WTC11 (cell line): ENCODE measurements at regions not wholly inside any gene's neighbourhood (a gene's known extent, or its start where the extent isn't known, plus 50 kb on each side); places are given as distances from the start of the nearest gene placed in this dataset.

ENCODE experiments used
- ATAC-seq: fragments of 200-7000 bp; cut with Tn5 transposase; 2 replicates; pipeline ENCODE4 v1.10.0; 2021; ENCODE audit warnings: mild to moderate bottlenecking, moderate library complexity
- CTCF ChIA-PET: fragments of 300-600 bp; sonication (Branson Sonifier 250); formaldehyde crosslinking; loops from one replicate; lab custom pipeline; 2021; ENCODE audit warnings: antibody characterized with exemption; lab: Charles Lee
- POLR2A ChIA-PET: fragments of 350-600 bp; sonication (Branson Sonifier 250); formaldehyde crosslinking; loops from one replicate; lab custom pipeline; 2021; ENCODE audit warnings: antibody characterized with exemption; lab: Charles Lee
- DNase-seq: peaks from one replicate; pipeline ENCODE4 v3.0.0; 2021; ENCODE audit warnings: low spot score
- H3K27ac Mint-ChIP-seq: 2 replicates; pipeline ENCODE4 v1.8.0; 2021; ENCODE audit warnings: mixed read lengths
- H3K27me3 Mint-ChIP-seq: 2 replicates; pipeline ENCODE4 v1.8.0; 2021; ENCODE audit warnings: low read depth, mild to moderate bottlenecking, moderate library complexity, mixed read lengths
- H3K36me3 Mint-ChIP-seq: 2 replicates; pipeline ENCODE4 v1.8.0; 2021; ENCODE audit warnings: mixed read lengths
- H3K4me1 Mint-ChIP-seq: 2 replicates; pipeline ENCODE4 v1.8.0; 2022; ENCODE audit warnings: mixed read lengths
- H3K4me3 Mint-ChIP-seq: 2 replicates; pipeline ENCODE4 v1.8.0; 2021; ENCODE audit warnings: mild to moderate bottlenecking, moderate library complexity, mixed read lengths
- H3K9me3 Mint-ChIP-seq: 2 replicates; pipeline ENCODE4 v1.8.0; 2021; ENCODE audit warnings: mixed read lengths
- CREM ChIP-seq: sonication (generic); formaldehyde crosslinking; IDR thresholded peaks from 2 replicates; pipeline ENCODE4 v1.8.1; 2022; ENCODE audit warnings: mild to moderate bottlenecking, missing genetic modification reagents, moderate library complexity
- EMX1 ChIP-seq: fragments of 250-450 bp; sonication (Bioruptor Pico); IDR thresholded peaks from 2 replicates; pipeline ENCODE4 v1.8.0; 2021; ENCODE audit warnings: mild to moderate bottlenecking
- ETV6 ChIP-seq: sonication (generic); formaldehyde crosslinking; IDR thresholded peaks from 2 replicates; pipeline ENCODE4 v1.8.1; 2022; ENCODE audit warnings: mild to moderate bottlenecking, missing genetic modification reagents
- HMGA2 ChIP-seq: fragments of 250-450 bp; sonication (Bioruptor Pico); IDR thresholded peaks from 2 replicates; pipeline ENCODE4 v1.4.0; 2021; ENCODE audit warnings: mild to moderate bottlenecking, moderate library complexity
- MYBL2 ChIP-seq: sonication (generic); formaldehyde crosslinking; IDR thresholded peaks from 2 replicates; pipeline ENCODE4 v1.8.1; 2023; ENCODE audit warnings: mild to moderate bottlenecking, moderate library complexity, missing genetic modification reagents
- NFYB ChIP-seq: sonication (generic); formaldehyde crosslinking; conservative IDR thresholded peaks from 2 replicates; pipeline ENCODE4 v1.8.0; 2022; ENCODE audit warnings: low read depth, missing genetic modification reagents
- NR1H2 ChIP-seq: sonication (generic); formaldehyde crosslinking; IDR thresholded peaks from 2 replicates; pipeline ENCODE4 v1.9.0; 2021; ENCODE audit warnings: mild to moderate bottlenecking, moderate library complexity, missing genetic modification reagents
- NR3C1 ChIP-seq: sonication (generic); formaldehyde crosslinking; conservative IDR thresholded peaks from 2 replicates; pipeline ENCODE4 v1.8.1; 2023; ENCODE audit warnings: low read depth, mild to moderate bottlenecking, missing genetic modification reagents
- RORB ChIP-seq: fragments of 250-450 bp; sonication (Bioruptor Pico); IDR thresholded peaks from 2 replicates; pipeline ENCODE4 v1.9.0; 2021; ENCODE audit warnings: mild to moderate bottlenecking
- TEAD1 ChIP-seq: sonication (generic); formaldehyde crosslinking; IDR thresholded peaks from 2 replicates; pipeline ENCODE4 v1.8.0; 2022; ENCODE audit warnings: mild to moderate bottlenecking, missing genetic modification reagents
- USF2 ChIP-seq: sonication (generic); formaldehyde crosslinking; IDR thresholded peaks from 2 replicates; pipeline ENCODE4 v1.8.1; 2023; ENCODE audit warnings: mild to moderate bottlenecking, missing genetic modification reagents, moderate library complexity
- ZNF317 ChIP-seq: sonication (generic); formaldehyde crosslinking; IDR thresholded peaks from 2 replicates; pipeline ENCODE4 v1.8.1; 2023; ENCODE audit warnings: low read depth, mild to moderate bottlenecking, moderate library complexity, missing genetic modification reagents, borderline replicate concordance
- ZNF423 ChIP-seq: fragments of 250-450 bp; sonication (Bioruptor Pico); IDR thresholded peaks from 2 replicates; pipeline ENCODE4 v2.1.2; 2022; ENCODE audit warnings: mild to moderate bottlenecking, moderate library complexity
- ZNF532 ChIP-seq: fragments of 250-450 bp; sonication (Bioruptor Pico); IDR thresholded peaks from 2 replicates; pipeline ENCODE4 v1.9.0; 2021; ENCODE audit warnings: mild to moderate bottlenecking, borderline replicate concordance
- TF ChIP-seq, protein P1 (sequence below): sonication (generic); formaldehyde crosslinking; IDR thresholded peaks from 2 replicates; pipeline ENCODE4 v1.8.0; 2022; ENCODE audit warnings: mild to moderate bottlenecking, missing genetic modification reagents
- TF ChIP-seq, protein P2 (sequence below): sonication (generic); formaldehyde crosslinking; conservative IDR thresholded peaks from 2 replicates; pipeline ENCODE4 v1.8.1; 2023; ENCODE audit warnings: mild to moderate bottlenecking, low read depth, missing genetic modification reagents, moderate library complexity
- TF ChIP-seq, protein P3 (sequence below): sonication (generic); formaldehyde crosslinking; IDR thresholded peaks from 2 replicates; pipeline ENCODE4 v1.8.1; 2022; ENCODE audit warnings: missing genetic modification reagents, borderline replicate concordance
- TF ChIP-seq, protein P4 (sequence below): sonication (generic); formaldehyde crosslinking; IDR thresholded peaks from 2 replicates; pipeline ENCODE4 v1.8.1; 2023; ENCODE audit warnings: mild to moderate bottlenecking, missing genetic modification reagents, borderline replicate concordance
- TF ChIP-seq, protein P5 (sequence below): sonication (generic); formaldehyde crosslinking; IDR thresholded peaks from 2 replicates; pipeline ENCODE4 v1.8.1; 2022; ENCODE audit warnings: low read depth, mild to moderate bottlenecking, moderate library complexity, missing genetic modification reagents, borderline replicate concordance

DNA sequence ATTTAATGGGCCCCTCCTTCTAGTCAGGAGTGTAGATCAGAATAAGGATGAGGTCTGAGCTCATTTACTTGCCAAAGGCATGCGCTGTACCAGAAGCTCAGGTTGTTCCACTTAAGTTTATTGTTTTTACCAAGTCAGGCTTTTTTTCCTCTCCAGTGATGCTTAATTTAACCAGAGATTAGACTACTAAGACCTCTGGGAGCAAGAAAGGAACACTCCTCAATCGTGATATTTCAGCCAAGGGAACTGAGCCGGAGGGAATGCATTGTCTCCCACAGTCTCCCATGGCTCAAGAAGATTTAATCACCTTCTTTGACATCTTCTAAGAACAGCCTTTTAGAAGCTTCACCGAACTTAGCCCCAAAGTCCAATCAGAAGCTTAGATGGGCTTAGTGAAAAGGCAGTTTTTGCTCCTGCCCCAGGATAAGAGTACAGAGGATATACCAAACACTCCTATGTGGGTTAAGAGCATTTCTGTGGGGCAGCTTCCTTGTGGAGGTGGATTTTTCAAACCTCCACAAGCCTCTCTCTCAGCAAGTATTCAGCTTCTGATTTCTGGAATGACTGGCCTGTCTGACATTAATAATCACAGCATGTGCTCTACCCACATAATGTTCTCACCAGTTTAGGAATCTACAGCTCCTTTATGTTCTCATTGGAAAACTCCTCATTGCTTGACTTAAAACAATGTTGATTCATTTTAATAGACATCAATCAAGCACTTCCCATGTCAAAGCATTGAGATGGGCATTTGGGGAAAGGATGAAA, 322.7 kb downstream of the SUCLA2 start (continued):
- no peak for TF ChIP-seq ZNF532
- no peak for TF ChIP-seq CREM (CRISPR knock-in tag)
- TF ChIP-seq TEAD1 (CRISPR knock-in tag) = no peak
- TF ChIP-seq EMX1 (CRISPR knock-in tag) = no peak

- ATAC-seq (no peak), DNase-seq (no peak)
- Mint-ChIP-seq H3K9me3 (no peaks in the 10 kb centered on the region), H3K27me3 (peaks cover 11% of the 10 kb centered on the region), H3K4me3 (no peak overlapping the region), H3K27ac (no peak overlapping the region), H3K36me3 (no peaks in the 10 kb centered on the region), H3K4me1 (peaks cover 5% of the 10 kb centered on the region)
- ChIA-PET CTCF (no interaction called here), POLR2A (no interaction called here)
- TF ChIP-seq NFYB (CRISPR knock-in tag) = no peak
- TF ChIP-seq ZNF317 = no peak
- TF ChIP-seq, protein P1, sequence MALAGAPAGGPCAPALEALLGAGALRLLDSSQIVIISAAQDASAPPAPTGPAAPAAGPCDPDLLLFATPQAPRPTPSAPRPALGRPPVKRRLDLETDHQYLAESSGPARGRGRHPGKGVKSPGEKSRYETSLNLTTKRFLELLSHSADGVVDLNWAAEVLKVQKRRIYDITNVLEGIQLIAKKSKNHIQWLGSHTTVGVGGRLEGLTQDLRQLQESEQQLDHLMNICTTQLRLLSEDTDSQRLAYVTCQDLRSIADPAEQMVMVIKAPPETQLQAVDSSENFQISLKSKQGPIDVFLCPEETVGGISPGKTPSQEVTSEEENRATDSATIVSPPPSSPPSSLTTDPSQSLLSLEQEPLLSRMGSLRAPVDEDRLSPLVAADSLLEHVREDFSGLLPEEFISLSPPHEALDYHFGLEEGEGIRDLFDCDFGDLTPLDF (CRISPR knock-in tag) = no peak
- TF ChIP-seq NR3C1 (CRISPR knock-in tag) = no peak
- no peak for TF ChIP-seq ZNF423
- TF ChIP-seq, protein P2, sequence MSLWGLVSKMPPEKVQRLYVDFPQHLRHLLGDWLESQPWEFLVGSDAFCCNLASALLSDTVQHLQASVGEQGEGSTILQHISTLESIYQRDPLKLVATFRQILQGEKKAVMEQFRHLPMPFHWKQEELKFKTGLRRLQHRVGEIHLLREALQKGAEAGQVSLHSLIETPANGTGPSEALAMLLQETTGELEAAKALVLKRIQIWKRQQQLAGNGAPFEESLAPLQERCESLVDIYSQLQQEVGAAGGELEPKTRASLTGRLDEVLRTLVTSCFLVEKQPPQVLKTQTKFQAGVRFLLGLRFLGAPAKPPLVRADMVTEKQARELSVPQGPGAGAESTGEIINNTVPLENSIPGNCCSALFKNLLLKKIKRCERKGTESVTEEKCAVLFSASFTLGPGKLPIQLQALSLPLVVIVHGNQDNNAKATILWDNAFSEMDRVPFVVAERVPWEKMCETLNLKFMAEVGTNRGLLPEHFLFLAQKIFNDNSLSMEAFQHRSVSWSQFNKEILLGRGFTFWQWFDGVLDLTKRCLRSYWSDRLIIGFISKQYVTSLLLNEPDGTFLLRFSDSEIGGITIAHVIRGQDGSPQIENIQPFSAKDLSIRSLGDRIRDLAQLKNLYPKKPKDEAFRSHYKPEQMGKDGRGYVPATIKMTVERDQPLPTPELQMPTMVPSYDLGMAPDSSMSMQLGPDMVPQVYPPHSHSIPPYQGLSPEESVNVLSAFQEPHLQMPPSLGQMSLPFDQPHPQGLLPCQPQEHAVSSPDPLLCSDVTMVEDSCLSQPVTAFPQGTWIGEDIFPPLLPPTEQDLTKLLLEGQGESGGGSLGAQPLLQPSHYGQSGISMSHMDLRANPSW (CRISPR knock-in tag) = no peak
- TF ChIP-seq USF2 (CRISPR knock-in tag) = no peak
- no peak for TF ChIP-seq MYBL2
- TF ChIP-seq CREM (CRISPR knock-in tag) = no peak
- no peak for TF ChIP-seq HMGA2 (CRISPR knock-in tag)
- TF ChIP-seq, protein P3, sequence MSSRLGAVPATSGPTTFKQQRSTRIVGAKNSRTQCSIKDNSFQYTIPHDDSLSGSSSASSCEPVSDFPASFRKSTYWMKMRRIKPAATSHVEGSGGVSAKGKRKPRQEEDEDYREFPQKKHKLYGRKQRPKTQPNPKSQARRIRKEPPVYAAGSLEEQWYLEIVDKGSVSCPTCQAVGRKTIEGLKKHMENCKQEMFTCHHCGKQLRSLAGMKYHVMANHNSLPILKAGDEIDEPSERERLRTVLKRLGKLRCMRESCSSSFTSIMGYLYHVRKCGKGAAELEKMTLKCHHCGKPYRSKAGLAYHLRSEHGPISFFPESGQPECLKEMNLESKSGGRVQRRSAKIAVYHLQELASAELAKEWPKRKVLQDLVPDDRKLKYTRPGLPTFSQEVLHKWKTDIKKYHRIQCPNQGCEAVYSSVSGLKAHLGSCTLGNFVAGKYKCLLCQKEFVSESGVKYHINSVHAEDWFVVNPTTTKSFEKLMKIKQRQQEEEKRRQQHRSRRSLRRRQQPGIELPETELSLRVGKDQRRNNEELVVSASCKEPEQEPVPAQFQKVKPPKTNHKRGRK (CRISPR knock-in tag) = no peak
- TF ChIP-seq, protein P4, sequence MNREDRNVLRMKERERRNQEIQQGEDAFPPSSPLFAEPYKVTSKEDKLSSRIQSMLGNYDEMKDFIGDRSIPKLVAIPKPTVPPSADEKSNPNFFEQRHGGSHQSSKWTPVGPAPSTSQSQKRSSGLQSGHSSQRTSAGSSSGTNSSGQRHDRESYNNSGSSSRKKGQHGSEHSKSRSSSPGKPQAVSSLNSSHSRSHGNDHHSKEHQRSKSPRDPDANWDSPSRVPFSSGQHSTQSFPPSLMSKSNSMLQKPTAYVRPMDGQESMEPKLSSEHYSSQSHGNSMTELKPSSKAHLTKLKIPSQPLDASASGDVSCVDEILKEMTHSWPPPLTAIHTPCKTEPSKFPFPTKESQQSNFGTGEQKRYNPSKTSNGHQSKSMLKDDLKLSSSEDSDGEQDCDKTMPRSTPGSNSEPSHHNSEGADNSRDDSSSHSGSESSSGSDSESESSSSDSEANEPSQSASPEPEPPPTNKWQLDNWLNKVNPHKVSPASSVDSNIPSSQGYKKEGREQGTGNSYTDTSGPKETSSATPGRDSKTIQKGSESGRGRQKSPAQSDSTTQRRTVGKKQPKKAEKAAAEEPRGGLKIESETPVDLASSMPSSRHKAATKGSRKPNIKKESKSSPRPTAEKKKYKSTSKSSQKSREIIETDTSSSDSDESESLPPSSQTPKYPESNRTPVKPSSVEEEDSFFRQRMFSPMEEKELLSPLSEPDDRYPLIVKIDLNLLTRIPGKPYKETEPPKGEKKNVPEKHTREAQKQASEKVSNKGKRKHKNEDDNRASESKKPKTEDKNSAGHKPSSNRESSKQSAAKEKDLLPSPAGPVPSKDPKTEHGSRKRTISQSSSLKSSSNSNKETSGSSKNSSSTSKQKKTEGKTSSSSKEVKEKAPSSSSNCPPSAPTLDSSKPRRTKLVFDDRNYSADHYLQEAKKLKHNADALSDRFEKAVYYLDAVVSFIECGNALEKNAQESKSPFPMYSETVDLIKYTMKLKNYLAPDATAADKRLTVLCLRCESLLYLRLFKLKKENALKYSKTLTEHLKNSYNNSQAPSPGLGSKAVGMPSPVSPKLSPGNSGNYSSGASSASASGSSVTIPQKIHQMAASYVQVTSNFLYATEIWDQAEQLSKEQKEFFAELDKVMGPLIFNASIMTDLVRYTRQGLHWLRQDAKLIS (CRISPR knock-in tag) = no peak
- TF ChIP-seq NR1H2 (CRISPR knock-in tag) = no peak
- TF ChIP-seq ETV6 (CRISPR knock-in tag) = no peak
- TF ChIP-seq, protein P5, sequence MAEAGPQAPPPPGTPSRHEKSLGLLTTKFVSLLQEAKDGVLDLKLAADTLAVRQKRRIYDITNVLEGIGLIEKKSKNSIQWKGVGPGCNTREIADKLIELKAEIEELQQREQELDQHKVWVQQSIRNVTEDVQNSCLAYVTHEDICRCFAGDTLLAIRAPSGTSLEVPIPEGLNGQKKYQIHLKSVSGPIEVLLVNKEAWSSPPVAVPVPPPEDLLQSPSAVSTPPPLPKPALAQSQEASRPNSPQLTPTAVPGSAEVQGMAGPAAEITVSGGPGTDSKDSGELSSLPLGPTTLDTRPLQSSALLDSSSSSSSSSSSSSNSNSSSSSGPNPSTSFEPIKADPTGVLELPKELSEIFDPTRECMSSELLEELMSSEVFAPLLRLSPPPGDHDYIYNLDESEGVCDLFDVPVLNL = no peak
- TF ChIP-seq RORB (CRISPR knock-in tag) = no peak
Measured at GRCh38 chr13:47675871-47676270, 325.2 kb downstream of the SUCLA2 start.
